ENCODE measurements at regions not wholly inside any gene's neighbourhood (a gene's known extent, or its start where the extent isn't known, plus 50 kb on each side); places are given as distances from the start of the nearest gene placed in this dataset.

DNA sequence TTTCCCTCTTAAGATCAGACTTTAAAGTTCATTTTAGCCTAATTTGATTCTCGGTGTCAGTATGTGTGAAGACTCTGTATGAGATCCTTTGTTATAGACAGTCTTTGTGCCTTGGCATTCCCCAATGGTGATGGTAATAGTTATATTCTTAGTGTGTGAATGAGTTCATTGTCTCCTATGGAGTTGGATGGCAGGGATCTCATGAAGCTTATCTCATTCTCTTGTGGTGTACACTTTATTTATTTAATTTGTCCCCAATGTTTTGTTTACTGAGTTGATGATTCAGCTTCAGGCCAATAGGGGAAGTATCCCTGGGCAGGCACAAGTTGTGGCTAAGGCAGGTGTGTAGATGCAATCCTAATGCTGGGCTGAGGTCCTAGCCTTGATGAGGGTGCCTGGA is 222.0 kb upstream of the DPPA4 start:
- TF ChIP-seq, protein P1, sequence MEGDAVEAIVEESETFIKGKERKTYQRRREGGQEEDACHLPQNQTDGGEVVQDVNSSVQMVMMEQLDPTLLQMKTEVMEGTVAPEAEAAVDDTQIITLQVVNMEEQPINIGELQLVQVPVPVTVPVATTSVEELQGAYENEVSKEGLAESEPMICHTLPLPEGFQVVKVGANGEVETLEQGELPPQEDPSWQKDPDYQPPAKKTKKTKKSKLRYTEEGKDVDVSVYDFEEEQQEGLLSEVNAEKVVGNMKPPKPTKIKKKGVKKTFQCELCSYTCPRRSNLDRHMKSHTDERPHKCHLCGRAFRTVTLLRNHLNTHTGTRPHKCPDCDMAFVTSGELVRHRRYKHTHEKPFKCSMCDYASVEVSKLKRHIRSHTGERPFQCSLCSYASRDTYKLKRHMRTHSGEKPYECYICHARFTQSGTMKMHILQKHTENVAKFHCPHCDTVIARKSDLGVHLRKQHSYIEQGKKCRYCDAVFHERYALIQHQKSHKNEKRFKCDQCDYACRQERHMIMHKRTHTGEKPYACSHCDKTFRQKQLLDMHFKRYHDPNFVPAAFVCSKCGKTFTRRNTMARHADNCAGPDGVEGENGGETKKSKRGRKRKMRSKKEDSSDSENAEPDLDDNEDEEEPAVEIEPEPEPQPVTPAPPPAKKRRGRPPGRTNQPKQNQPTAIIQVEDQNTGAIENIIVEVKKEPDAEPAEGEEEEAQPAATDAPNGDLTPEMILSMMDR (conservative IDR thresholded peaks at IDR 0.05; ENCODE audit: low read depth, low read length) = no peak
- Histone ChIP-seq H3K79me2 (ENCODE audit: insufficient read depth, low read depth) (no peaks in the 10 kb centered on the region), H3K27me3 (ENCODE audit: insufficient read depth, low read depth) (no peaks in the 10 kb centered on the region), H3K4me3 (IDR thresholded peaks at IDR 0.05; ENCODE audit: insufficient read depth, low read depth, low read length) (no peak overlapping the region), H3K36me3 (ENCODE audit: insufficient read depth) (no peaks in the 10 kb centered on the region), H3K27ac (no peak overlapping the region), H3K4me2 (no peak overlapping the region), H4K20me1 (ENCODE audit: insufficient read depth) (no peaks in the 10 kb centered on the region), H2AFZ (ENCODE audit: low read depth) (no peak overlapping the region), H3K9ac (no peak overlapping the region), H3K4me1 (ENCODE audit: low read depth, poor library complexity, severe bottlenecking) (no peaks in the 10 kb centered on the region)

DNA sequence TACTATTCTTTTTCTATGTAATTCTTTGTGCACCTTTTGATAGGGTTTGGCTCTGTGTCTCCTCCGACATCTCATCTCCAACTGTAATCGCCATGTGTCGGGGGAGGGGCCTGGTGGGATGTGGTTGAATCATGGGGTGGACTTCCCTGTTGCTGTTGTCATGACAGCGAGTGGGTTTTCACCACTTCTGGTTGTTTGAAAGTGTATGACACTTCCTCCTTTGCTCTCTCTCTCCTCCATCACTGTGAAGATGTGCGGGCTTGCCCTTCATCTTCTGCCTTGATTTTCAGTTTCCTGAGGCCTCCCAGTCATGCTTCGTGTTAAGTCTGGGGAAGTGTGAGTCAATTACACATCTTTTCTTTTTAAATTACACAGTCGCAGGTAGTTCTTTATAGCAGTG is 225.8 kb upstream of the DPPA4 start:
- TF ChIP-seq, protein P1 (conservative IDR thresholded peaks at IDR 0.05; ENCODE audit: low read depth, low read length) = no peak
- H3K9ac ChIP-seq = no peak overlapping the region
- H4K20me1 ChIP-seq (ENCODE audit: insufficient read depth) = no peaks in the 10 kb centered on the region
- no peaks in the 10 kb centered on the region for H3K79me2 ChIP-seq (ENCODE audit: insufficient read depth, low read depth)
- no peak overlapping the region for H3K4me2 ChIP-seq
- H2AFZ ChIP-seq (ENCODE audit: low read depth) = no peak overlapping the region
- no peak overlapping the region for H3K27ac ChIP-seq
- H3K36me3 ChIP-seq (ENCODE audit: insufficient read depth) = no peaks in the 10 kb centered on the region
- H3K4me1 ChIP-seq (ENCODE audit: low read depth, poor library complexity, severe bottlenecking) = no peaks in the 10 kb centered on the region
- no peaks in the 10 kb centered on the region for H3K27me3 ChIP-seq (ENCODE audit: insufficient read depth, low read depth)
- no peak overlapping the region for H3K4me3 ChIP-seq (IDR thresholded peaks at IDR 0.05; ENCODE audit: insufficient read depth, low read depth, low read length)

DNA sequence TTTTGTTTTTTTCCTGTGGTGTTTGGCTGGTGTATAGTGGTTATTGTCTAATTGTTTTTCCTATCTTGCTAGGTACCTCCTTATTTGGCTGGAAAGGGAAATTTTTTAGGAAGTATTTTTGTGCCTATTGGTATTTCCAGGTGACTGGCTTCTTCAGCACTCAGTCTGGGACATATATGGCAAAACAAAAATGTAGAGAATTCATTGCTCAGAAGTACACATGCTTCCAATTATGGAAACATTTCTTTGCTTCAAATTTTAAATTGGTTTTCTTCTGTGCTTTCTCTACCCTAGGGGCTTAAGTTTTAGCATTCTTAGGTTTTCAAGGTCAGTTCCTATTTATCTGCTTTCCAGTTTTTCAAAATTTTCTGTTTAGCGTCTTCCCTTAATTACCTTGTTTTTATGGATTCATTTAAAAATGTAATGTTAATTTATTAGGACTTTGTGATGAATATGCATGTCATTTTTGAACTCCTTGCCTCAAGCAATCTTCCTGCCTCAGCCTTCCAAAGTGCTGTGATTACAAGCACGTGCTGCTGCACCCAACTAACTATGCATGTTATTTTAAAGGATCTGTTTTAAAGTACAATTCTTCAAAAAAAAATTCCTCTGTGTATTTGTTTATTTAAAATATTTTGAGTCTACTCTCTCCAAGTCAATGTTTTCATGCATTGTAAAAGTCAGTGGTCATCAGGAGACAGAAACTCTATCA is 231.9 kb upstream of the DPPA4 start:
- Histone ChIP-seq H3K9ac (no peak overlapping the region), H3K4me1 (ENCODE audit: low read depth, poor library complexity, severe bottlenecking) (no peaks in the 10 kb centered on the region), H3K27ac (no peak overlapping the region), H2AFZ (ENCODE audit: low read depth) (no peak overlapping the region), H3K4me3 (IDR thresholded peaks at IDR 0.05; ENCODE audit: insufficient read depth, low read depth, low read length) (no peak overlapping the region), H3K27me3 (ENCODE audit: insufficient read depth, low read depth) (no peaks in the 10 kb centered on the region), H3K36me3 (ENCODE audit: insufficient read depth) (no peaks in the 10 kb centered on the region), H3K79me2 (ENCODE audit: insufficient read depth, low read depth) (no peaks in the 10 kb centered on the region), H4K20me1 (ENCODE audit: insufficient read depth) (no peaks in the 10 kb centered on the region), H3K4me2 (no peak overlapping the region)
- TF ChIP-seq, protein P1 (conservative IDR thresholded peaks at IDR 0.05; ENCODE audit: low read depth, low read length) = no peak

DNA sequence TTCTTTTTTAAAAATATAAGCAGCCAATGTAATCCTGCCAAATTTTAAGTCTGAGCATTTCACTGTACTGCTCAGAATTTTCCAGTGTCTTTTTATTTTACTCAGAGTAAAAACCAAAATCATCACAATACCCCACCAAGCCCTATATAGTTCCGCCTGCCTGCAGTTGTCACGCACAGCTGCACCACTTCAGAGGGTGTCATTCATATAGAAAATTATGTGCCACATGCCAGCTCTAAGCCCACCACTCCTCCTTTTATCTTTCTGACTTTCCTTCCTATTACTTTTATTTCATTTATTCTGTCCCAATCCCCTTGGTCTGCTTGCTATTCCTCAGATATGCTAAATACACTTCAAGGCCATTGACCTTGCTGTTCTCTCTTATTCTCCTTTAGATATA is 233.1 kb upstream of the DPPA4 start:
- no peaks in the 10 kb centered on the region for H4K20me1 ChIP-seq (ENCODE audit: insufficient read depth)
- no peak overlapping the region for H2AFZ ChIP-seq (ENCODE audit: low read depth)
- H3K9ac ChIP-seq = no peak overlapping the region
- H3K27ac ChIP-seq = no peak overlapping the region
- TF ChIP-seq, protein P1 (conservative IDR thresholded peaks at IDR 0.05; ENCODE audit: low read depth, low read length) = no peak
- no peak overlapping the region for H3K4me3 ChIP-seq (IDR thresholded peaks at IDR 0.05; ENCODE audit: insufficient read depth, low read depth, low read length)
- no peaks in the 10 kb centered on the region for H3K4me1 ChIP-seq (ENCODE audit: low read depth, poor library complexity, severe bottlenecking)
- H3K79me2 ChIP-seq (ENCODE audit: insufficient read depth, low read depth) = no peaks in the 10 kb centered on the region
- H3K36me3 ChIP-seq (ENCODE audit: insufficient read depth) = no peaks in the 10 kb centered on the region
- H3K4me2 ChIP-seq = no peak overlapping the region
- no peaks in the 10 kb centered on the region for H3K27me3 ChIP-seq (ENCODE audit: insufficient read depth, low read depth)
